H1 (cell line): ENCODE measurements at regions not wholly inside any gene's neighbourhood (a gene's known extent, or its start where the extent isn't known, plus 50 kb on each side); places are given as distances from the start of the nearest gene placed in this dataset.

ENCODE experiments used
- CHD1 ChIP-seq: IDR thresholded peaks from 2 replicates; pipeline ENCODE4 v1.6.1; 2012; ENCODE audit warnings: low read depth, low read length, improper control_type of control experiment
- GTF2F1 ChIP-seq: IDR thresholded peaks from 2 replicates; pipeline ENCODE4 v1.6.1; 2012; ENCODE audit warnings: low read depth, low read length, improper control_type of control experiment, borderline replicate concordance
- MAFK ChIP-seq: IDR thresholded peaks from 2 replicates; pipeline ENCODE4 v1.6.1; 2012; ENCODE audit warnings: low read depth, mild to moderate bottlenecking, improper control_type of control experiment, low read length
- SAP30 ChIP-seq: fragments of 300-600 bp; sonication (generic); IDR thresholded peaks from 2 replicates; pipeline ENCODE4 v1.7.1; 2012; ENCODE audit warnings: low read length, moderate library complexity, mild to moderate bottlenecking, inconsistent platforms; ENCODE audit not compliant: insufficient read depth, insufficient replicate concordance
- SIRT6 ChIP-seq: IDR thresholded peaks from one replicate; pipeline ENCODE4 v1.7.1; 2012; ENCODE audit warnings: low read length, inconsistent platforms
- SIX5 ChIP-seq: IDR thresholded peaks from 2 replicates; pipeline ENCODE4 v1.6.1; 2011; ENCODE audit warnings: mild to moderate bottlenecking, low read depth, low read length
- TEAD4 ChIP-seq: IDR thresholded peaks from 2 replicates; pipeline ENCODE4 v1.6.1; 2012; ENCODE audit warnings: low read depth, low read length, inconsistent platforms, mixed read lengths
- ZNF274 ChIP-seq: IDR thresholded peaks from 2 replicates; pipeline ENCODE4 v1.7.0; 2012; ENCODE audit warnings: low read length, borderline replicate concordance; ENCODE audit errors: extremely low read depth

DNA sequence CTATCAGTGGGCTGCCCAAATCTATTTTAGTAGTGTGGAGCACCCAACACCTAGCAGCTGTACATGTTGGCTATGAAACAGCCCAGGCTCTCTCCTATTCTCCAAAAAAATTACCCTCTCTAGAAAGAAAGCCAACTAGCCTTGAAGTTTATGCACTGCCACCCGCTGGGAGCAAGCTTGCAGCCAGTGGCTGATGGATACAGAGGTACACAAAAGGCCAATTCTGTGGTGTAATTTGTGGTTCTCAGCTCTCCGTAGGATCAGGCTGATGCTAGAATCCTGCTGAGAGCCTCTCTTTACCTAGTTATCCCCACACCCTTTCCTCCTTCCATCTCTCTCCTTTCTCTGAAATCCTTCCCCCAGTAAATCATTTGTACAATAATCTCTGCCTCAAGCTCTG is 1120.7 kb downstream of the DIAPH3 start (continued):
- no peak for TF ChIP-seq GTF2F1
- no peak for TF ChIP-seq MAFK
- TF ChIP-seq TEAD4: no peak
- no peak for TF ChIP-seq CHD1
- TF ChIP-seq ZNF274: no peak
- no peak for TF ChIP-seq SIX5
- no peak for TF ChIP-seq SAP30
- TF ChIP-seq SIRT6: no peak
